B cell (primary cell): ENCODE measurements at regions not wholly inside any gene's neighbourhood (a gene's known extent, or its start where the extent isn't known, plus 50 kb on each side); places are given as distances from the start of the nearest gene placed in this dataset.

Experiments
- EZH2 ChIP-seq: IDR thresholded peaks from 2 replicates; pipeline ENCODE4 v1.6.1; 2012; ENCODE audit warnings: borderline replicate concordance, low read depth, mild to moderate bottlenecking, moderate library complexity, low read length; ENCODE audit not compliant: insufficient read depth, poor library complexity, severe bottlenecking
- TF ChIP-seq, protein P1 (sequence below): fragments of 200-600 bp; IDR thresholded peaks from one replicate; pipeline ENCODE4 v1.8.0; 2022; ENCODE audit warnings: antibody characterized with exemption, mild to moderate bottlenecking

- TF ChIP-seq, protein P1, sequence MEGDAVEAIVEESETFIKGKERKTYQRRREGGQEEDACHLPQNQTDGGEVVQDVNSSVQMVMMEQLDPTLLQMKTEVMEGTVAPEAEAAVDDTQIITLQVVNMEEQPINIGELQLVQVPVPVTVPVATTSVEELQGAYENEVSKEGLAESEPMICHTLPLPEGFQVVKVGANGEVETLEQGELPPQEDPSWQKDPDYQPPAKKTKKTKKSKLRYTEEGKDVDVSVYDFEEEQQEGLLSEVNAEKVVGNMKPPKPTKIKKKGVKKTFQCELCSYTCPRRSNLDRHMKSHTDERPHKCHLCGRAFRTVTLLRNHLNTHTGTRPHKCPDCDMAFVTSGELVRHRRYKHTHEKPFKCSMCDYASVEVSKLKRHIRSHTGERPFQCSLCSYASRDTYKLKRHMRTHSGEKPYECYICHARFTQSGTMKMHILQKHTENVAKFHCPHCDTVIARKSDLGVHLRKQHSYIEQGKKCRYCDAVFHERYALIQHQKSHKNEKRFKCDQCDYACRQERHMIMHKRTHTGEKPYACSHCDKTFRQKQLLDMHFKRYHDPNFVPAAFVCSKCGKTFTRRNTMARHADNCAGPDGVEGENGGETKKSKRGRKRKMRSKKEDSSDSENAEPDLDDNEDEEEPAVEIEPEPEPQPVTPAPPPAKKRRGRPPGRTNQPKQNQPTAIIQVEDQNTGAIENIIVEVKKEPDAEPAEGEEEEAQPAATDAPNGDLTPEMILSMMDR = no peak
- TF ChIP-seq EZH2 = no peak
Observed at GRCh38 chr2:5123582-5124196, 568.5 kb upstream of the SOX11 start.
